ENCODE measurements at regions not wholly inside any gene's neighbourhood (a gene's known extent, or its start where the extent isn't known, plus 50 kb on each side); places are given as distances from the start of the nearest gene placed in this dataset.
A peak's percentile ranks its signal among the peaks of the same experiment; 100 is the strongest.

DNA sequence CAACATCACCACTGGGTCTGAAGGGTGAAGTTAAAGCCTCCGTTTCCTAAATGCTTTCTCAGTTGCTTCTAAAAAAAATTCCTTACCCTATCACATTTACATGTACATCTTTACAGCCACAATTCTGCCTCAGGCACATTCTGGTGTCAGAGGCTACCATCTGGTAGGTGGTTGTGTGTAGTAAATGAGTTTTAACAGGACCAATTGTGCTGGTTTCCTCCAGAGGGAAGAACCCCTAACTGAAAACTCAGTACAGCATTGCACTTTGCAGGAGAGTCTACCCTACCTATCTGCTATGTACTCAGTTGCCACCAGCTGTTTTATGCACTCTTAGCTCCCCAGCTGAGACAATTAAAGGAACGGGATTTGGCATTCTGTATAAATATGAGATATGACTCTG lies 1576.5 kb downstream of the PCDH9 start:
- DNase-seq = no peak

DNA sequence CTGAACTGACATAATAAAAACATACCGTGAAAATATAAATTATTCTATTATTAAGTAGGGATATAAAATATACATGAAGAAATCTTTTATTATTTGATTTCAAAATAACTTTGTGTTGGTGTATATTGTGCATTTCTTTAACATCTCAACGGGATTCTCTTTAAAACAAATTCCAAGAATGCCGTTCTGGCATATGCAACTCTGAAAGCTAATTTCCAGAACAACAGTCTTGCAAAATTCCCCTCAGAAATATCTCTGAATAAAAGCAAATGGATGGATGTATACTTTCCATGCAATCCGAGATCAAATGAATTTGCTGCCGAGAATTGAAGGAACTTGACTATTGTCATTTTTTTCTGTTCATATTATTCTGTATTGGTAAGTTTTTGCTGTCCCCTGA lies 1579.8 kb downstream of the PCDH9 start:
- no peak for DNase-seq

DNA sequence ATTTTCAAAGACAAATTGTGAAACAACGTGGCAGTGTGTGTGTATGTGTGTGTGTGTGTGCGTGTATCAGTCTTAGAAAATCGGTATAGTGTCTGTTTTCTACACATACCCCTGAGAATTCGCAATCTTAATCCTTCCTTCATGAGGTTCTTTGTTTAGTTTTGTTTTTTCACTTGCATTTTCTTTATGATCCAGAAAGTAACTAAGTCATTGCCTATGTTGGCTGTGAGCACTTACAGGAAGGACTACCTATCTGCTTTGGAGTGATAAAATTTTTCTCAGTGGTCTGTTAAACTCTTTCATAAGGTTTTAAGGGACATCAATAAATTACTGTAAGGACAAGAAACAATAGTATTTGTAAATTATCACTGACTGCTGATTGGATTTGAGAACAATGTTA lies 1587.1 kb downstream of the PCDH9 start:
- DNase-seq = no peak

DNA sequence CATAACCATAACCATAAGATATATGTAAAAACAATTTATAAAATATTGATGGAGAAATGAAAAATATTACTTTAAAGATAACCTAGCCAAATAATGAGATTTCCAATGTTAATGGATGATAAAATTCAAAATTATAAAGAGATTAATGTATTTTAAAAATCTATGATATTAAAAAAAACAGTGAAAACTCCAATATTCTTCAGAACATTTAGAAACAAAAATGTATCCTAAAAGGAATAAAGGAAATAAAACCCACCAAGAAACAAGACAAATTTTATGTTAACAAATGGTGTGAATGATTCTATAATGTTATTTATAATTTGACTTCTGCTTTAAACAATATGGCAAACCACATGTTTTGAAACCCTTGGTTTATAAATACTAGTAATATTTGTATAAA lies 1587.8 kb downstream of the PCDH9 start:
- no peak for DNase-seq

DNA sequence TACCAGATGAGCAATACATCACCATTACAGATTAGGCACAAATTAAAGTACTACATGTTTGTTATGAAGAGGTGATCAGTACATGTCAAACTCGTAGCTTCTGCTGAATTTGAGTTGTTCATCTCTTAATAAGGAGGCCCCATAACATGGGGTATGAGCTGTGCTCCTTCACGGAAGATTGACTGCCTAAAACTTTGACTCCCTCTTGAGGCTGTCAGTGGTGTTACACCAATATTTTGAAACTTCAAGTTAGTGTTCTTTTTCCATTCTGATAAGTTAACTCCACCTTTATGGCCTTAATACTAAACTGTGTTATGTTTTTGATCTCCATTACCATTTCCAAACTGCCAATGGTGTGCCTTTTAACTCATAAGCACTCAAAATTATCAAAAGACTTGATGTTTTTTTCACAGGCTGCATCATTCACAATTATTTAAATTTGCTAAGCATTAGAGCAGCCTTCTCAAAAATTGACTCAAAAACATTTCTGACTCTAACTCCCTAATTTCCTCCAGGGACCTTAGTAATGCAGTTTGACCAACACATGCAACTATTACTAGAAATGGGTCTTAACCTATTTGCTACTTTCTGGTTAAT lies 1591.5 kb downstream of the PCDH9 start:
- peak; percentile 44 for DNase-seq

DNA sequence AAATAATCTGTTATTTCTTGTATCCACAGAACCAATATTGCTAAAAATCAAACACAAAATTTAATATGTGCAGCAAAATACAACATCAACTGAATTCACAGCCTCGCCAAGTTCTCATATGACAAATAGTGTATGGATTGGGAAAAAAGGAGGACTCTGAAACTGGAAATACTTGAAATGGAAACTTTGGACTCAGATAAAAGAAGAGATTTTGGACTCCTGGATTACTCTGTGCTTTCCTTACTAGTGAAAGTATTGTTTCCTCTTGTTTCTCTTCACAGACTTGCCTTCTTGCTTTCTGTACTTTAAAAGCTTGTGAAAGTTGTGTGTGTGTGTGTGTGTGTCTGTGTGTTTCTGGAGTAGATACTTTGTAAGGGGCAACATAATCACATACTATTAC lies 1596.3 kb downstream of the PCDH9 start:
- no peak for DNase-seq

DNA sequence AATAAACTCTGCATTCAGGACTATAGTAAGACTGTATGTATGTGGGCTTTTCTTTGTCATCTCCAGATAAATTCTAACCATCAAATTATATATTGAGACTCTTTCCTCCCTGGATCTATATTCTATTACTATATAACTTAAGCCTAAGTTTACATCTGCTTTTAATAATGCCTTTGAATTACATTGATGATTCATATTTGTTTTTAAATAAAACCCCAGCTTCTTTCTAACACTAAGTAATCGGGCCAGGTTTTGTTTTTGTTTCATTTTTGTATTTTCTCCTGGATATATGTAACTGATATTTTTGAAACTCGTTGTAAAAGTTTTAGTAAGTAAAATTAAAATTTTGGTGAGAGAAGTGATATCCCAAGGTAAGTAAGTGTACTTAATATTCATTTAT lies 1599.1 kb downstream of the PCDH9 start:
- no peak for DNase-seq

DNA sequence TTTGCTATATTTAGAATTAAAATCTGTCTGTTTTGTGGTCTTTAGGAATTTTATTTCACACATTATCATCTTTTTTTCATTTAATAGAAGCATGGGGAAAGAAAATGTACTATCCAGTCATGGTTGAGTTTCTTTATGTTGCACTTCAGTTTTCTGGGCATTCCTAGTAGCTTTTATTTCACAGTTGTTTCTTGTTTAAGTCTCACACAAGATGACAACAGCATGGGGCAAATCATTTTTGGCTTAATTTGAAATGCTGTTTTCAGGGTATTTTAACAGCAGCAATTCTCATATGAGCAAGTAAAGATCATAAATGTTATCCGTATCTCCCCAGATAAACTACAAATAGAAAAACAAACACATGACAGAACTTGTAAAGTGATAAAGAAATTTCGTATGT lies 1600.2 kb downstream of the PCDH9 start:
- DNase-seq = no peak

DNA sequence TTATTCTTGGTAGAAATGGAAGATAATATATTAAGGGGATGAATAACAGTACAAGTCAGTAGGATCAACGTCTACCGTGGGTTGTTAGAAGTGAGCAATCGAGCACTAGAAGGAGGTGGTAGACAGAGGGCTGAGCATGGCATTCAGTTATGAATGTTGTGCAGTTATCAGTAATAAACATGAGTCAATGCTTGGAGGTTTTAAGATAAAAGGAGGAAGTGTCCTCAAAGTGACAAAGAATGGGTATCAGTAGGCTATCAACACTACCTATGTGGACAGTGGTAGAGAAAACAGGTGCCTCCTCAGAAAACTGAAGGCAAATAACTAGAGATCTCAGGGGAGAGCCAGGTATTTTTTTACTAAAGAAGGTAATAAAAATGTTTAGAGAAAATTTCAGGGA lies 1607.0 kb downstream of the PCDH9 start:
- no peak for DNase-seq

DNA sequence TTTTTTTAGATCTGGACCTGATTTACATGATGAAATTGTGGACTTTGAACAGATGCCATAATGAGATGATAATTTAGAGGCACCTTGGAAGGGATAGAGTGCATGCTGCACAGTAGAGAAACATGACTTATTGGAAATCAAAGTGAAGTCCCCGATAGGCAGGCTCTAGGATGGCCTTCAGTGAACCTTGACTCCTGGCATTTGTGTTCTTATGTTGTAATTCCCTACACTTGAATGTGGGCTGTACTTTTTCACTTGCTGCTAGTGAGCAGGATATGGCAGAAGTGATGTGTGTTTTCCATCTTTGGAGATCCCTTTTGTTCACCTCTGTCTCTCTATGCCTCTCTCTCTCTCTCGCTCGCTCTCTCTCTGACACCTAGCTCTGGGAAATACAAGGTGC lies 1614.6 kb downstream of the PCDH9 start:
- DNase-seq = no peak

DNA sequence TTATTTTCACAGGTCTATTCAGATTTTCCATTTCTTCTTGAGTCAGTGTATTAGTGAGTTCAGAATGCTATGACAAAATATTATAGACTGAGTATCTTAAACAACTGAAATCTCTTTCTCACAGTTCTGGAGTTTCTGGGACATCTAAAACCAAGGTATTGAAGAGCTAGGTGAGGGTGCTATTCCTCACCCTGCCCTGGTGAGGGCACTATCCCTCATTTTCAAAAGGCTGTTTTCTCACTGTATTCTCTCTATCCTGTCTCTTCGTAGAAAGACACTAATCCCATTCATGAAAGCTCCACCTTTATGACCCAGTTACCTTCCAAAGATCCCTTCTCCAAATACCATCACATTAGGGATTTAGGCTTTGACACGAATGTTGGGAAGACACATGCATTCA lies 1617.1 kb downstream of the PCDH9 start:
- peak; percentile 4 for DNase-seq

DNA sequence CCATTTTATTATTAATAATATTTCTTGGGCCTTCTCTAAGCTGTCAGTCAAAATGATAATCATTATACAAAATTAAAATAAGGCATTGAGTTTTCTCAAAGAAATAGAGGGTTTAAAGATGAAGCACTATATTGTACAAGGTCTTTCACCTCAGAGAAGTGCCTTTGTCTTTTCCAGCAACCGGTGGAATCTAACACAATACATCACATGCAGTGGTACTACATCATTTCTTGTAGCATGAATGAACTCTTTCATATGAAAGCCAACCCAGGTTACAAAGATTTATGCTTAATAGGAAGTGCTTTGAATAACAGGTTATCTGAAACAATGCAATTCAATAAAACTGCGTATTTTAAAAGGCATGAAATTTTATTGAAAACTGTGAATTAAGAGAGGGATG lies 1620.8 kb downstream of the PCDH9 start:
- no peak for DNase-seq

DNA sequence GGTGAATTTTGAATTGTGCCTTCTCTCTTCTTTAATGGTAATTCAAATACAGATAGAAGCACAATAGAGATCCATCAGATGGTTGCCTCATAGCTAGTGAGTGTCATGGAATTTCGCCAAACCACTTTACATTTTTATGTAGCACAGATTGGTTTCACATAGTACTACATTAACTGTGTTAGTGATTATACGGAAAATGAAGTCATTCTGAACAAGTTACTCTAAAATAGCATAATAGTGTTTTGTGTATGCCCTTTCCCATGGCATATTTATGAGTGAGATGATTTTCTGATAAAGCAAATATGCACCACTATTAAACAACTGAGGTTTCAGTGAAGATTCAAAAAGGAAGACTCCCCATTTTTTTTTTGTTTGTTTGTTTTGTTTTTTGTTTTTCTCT lies 1623.5 kb downstream of the PCDH9 start:
- no peak for DNase-seq

DNA sequence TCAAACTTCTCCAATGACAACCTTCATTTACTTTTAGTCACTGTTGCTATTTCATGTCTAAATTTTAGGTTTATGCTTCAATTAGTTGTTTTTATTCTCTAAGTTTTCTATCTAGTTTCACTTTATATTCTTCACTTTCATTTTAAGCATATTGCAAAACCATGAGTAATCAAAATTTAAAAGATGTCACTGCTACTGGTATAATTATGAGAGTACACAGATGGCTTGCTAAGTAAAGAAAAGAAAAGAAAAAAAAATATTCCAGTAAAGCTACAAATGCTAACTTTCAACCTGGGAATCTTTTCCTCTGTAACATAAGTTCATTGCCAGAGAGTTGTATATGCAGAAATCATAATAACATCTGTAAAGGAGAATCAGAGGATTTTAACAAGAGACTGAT lies 1624.7 kb downstream of the PCDH9 start:
- DNase-seq = no peak

DNA sequence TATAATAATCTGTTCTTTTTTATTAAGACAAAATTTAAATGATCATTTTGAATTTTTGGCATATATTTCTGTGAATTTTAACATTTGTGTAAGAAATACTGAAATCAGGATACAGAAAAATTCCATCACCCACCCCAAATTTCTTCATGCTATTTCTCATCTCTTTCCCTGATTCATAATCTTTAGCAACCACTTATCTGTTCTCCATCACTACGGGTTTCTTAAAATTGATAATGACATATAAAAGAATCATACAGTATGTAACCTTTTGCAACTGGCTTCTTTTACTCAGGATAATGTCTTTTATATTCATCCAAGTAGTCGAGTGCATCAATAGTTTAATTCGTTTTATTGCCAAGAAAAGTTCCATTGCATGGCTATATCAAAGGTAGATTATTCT lies 1627.0 kb downstream of the PCDH9 start:
- no peak for DNase-seq

DNA sequence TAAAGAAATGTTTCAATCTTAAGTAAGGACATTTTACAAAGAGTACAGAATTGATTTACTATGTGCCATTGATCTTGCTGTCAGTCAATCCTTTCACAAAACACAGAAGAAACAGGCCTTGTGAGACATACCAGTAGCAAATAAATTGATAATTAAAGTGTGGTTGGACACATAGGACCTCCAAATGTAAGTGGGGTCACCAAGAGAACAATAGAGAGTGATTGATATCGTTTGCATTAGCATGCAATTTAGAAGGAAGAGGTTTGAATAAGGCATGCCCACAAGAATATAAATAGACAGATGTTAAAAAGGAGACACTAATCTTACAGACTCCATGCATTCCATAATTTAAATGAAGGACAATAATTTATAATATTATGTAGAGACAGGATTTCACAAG lies 1628.3 kb downstream of the PCDH9 start:
- no peak for DNase-seq

DNA sequence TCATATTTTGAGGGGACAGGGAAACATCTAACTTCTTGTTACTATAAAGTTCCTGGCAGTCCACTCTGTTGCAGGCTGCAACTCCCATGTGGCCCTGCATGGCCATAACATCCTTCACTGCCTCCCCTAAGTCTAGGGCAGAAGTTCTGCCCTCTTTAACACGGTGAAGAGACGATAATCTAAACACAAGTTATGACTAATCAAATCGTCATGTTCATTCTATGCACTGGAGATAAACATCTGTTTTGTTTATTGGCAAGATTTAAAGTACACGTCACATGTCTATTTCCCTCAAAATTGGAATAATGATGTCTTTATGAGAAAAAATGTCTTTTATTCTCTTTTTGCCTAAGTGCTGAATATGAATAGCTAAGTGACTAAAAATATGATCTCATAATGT lies 1629.4 kb downstream of the PCDH9 start:
- DNase-seq = peak; percentile 0

DNA sequence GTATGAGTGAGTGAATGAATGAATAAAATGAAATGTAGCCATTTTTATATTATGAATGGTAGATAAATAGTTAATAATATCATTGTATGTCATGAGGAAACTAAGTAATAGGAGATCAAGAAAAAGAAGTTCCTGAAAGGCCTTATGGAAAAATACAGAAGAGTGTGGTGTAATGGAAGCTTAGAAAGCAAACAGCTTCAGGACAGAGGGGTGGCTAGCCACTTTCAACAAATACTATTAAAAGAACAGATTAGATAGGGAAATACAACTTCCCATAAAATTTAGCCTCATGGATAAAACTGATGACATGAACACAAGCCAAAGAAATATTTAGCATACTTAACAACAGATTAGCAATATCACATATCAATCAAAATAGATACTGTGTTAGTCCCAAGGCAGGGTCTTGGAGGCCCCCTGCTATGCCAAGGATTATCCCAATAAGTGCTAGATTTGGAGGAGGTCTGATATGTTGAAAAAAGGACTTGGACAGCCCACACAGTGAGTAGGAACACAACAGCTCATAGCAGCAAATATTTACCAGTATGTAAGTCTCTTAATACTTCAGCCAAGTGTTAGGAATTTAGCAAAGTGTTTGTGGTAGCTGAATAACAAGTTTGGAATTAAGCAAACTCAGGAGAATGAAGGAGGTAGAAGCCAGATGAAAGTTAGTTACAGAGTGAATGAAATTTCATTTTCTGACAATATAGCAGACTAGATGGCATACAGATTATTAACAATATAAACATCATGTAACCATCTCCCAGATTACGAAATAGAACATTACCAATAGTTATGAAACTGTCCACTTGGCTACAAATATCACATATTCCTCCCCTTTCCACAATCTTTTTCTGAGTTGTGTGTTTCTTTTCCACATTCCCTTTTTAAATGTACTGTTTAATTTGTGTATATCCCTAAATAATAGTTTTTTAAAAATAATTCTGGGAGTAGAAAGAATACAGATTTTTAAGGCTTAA lies 1632.0 kb downstream of the PCDH9 start:
- no peak for DNase-seq

DNA sequence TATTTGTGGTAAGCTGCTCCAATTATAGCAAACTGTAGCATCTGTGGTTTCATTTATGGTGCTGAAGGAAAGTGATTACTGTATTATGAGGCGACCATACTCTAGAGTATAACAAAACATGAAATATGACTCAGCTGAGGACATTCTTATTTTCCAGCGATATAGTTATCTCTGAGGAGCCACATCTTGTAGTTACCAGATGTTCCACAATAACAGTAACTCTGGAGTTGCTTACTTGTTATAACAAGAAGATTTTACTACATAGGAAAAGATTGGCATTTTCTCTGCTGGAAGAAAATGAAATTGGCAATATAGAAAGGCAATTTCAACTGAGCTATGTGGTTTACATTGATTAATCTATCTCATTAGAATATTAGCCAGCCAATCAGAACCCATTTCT lies 1634.2 kb downstream of the PCDH9 start:
- no peak for DNase-seq

DNA sequence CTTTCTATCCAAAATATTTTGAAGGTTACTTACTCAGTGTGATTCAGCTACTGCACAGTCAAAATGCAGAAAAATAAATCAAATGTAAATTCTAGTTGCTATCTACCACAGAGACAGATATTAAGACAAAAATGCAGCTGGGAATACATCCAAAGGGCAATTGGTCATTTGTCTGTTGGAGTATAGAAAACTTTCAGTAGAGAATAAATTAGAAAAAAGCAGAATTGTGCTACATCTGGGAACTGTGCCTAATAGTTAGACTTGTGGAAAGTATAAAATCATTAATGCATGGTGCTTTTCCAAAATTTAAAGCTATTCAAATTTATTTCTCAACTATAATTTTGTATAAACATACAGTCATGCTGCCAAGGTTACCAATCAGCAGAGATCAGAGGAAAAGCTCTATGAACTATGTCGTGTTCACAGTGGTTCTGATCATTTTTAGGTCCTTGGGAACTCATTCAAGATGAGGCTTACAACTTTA lies 1635.8 kb downstream of the PCDH9 start:
- no peak for DNase-seq

DNA sequence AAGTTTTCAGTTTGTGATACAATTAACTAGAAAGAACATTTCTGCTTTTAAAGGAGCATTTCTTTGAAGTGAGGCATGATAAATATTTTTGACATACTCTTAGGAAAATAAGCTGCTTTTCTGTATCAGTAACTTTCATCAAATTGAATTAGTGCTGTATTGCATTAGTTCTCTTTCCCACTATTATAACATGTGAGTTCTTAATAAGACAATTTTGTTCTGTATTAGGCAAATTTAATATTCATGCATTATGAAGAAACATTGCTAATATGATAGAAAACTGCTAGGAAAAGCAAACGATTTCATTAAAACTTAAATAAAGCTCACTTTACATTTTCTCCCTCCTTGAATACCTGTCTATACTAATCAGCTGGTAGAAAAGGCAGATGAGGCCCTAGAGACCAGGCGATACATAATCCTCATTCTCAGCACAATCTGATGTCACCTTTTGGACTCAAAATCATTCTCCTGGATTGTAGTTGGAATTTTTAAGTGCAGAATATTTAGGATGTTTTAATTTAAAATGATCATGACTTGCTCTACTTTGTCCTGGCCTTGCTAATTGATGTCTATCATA lies 1636.8 kb downstream of the PCDH9 start:
- DNase-seq = no peak

DNA sequence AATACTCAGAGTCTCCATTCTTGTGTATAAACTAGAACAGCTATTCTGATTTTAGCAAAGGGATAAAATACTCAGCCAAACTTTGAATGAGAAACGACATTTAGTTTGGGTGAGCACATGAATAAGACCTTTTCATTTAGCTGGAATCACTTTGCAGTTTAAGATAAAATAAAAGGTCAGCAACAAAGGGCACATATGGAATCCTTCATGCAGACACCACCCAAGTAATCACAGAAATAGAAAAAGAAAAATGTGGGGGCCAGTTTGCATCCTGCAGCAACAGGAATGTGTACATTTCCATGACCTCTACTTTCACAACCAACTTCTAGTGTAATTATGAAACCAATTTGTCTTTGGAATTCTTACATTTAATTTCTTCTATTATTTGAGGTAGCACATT lies 1637.4 kb downstream of the PCDH9 start:
- no peak for DNase-seq

DNA sequence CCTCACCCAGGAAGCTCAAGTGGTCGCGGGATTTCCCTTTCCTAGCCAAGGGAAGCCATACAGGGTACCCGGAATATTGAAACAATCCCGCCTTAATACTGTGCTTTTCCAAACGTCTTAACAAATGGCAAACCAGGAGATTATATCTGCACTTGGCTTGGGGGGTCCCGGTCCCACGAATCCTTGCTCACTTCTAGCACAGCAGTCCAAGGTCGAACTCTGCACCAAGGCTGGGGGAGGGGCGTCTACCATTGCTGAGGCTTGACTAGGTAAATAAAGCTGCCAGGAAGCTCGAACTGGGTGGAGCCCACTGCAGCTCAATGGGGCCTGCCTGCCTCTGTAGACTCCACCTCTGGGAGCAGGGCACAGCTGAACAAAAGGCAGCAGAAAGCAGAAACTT lies 1644.8 kb downstream of the PCDH9 start:
- peak; percentile 72 for DNase-seq

DNA sequence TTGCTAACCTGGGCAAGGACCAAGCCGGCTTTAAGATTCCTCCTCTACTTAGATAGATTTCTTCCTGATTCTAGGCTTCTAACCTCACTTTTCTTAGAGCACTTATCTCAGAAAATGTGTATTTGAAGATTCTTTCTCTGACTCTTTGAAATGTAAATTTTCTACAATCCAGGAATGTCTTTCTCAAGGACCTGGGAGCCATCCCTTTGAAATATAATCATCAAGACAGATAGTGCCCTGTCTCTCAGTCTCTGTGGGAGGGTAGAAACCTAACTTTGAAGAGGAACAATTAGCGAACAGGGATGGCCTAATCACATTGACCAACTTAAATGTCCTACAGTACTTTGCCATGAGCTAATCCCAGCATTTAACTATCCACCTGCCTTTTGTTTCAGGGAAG lies 1646.0 kb downstream of the PCDH9 start:
- no peak for DNase-seq

Data from DMS53 (cell line).